Activated naive CD4-positive, alpha-beta T cell treated with anti-CD3 and anti-CD28 coated beads, Interleukin-2, amount 50 U/mL, for 72 hours (primary cell): ENCODE measurements at regions not wholly inside any gene's neighbourhood (a gene's known extent, or its start where the extent isn't known, plus 50 kb on each side); places are given as distances from the start of the nearest gene placed in this dataset.

Experiments used
- ATAC-seq, 2 donors: fragments of 150-1000 bp; cut with Tn5 transposase; 2 replicates each; pipeline ENCODE4 v1.10.0; 2021; ENCODE audit warnings: mild to moderate bottlenecking in 2 of 2, moderate library complexity in 2 of 2
- DNase-seq, 2 donors: peaks; one replicate each; pipeline ENCODE4 v3.0.0; 2021 to 2022; ENCODE audit warnings: low spot score in 2 of 2
- H3K27ac Mint-ChIP-seq, 2 donors: one replicate each; pipeline ENCODE4 v1.8.0; 2022; ENCODE audit warnings: mild to moderate bottlenecking in 2 of 2, mixed read lengths in 2 of 2
- H3K36me3 Mint-ChIP-seq, 2 donors: one replicate each; pipeline ENCODE4 v1.8.0; 2022; ENCODE audit warnings: mixed read lengths in 2 of 2
- H3K9me3 Mint-ChIP-seq, 2 donors: one replicate each; pipeline ENCODE4 v1.8.0; 2022; ENCODE audit warnings: mixed read lengths in 2 of 2

DNA sequence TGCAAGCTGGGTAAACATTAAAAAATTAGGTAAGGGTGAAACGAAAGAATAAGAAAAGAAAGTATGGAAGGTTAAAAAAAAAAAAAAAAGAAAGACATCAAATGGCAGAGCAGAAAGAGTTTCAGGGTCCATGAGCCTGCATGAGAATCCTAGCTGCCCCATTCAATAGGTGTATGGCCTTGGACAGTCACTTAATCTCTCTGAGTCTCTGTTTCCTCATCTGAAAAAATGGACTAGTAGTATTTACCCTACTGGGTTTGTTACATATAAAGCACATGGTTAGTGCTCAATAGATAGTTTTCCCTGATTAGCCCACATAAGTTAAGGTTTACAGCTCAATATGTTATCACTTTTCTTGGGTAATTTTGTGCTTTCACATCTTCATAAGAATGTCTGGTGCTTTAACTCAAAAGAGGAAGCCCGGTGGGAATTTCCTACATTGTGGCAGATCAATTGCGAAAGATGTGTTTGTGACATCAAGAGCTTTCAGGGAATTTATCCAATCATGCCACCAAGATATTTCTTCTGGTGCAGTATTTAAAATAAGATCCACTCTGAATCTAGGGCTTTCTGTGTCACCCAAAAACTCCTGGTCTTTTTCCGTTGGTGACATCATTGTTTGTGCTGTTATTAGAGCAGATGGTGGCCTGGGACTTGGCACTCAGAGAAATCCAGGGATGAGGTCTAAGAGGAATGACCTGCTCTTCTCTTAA is 57.2 kb upstream of the UBE2E1 start:
- H3K27ac Mint-ChIP-seq = no peak overlapping the region
- no peaks in the 10 kb centered on the region for H3K36me3 Mint-ChIP-seq
- ATAC-seq (no peak), DNase-seq (no peak)
- H3K9me3 Mint-ChIP-seq = no peaks in the 10 kb centered on the region

DNA sequence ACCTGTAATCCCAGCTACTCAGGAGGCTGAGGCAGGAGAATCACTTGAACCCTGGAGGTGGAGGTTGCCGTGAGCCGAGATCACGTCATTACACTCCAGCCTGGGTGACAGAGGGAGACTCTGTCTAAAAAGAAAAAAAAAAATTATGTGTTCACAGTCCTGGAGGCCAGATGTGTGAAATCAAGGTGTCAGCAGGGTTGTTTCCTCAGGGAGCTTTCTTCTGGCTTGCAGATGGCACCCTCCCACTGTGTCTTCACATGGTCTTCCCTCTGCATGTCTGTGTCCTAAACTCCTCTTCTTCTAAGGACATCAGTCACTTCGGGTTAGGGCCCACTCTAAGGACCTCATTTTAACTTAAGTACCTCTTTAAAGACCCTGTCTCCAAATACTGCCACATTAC is 56.1 kb upstream of the UBE2E1 start:
- no peak for DNase-seq
- Mint-ChIP-seq H3K36me3 (no peaks in the 10 kb centered on the region), H3K27ac (no peak overlapping the region), H3K9me3 (no peaks in the 10 kb centered on the region)
- ATAC-seq = no peak

DNA sequence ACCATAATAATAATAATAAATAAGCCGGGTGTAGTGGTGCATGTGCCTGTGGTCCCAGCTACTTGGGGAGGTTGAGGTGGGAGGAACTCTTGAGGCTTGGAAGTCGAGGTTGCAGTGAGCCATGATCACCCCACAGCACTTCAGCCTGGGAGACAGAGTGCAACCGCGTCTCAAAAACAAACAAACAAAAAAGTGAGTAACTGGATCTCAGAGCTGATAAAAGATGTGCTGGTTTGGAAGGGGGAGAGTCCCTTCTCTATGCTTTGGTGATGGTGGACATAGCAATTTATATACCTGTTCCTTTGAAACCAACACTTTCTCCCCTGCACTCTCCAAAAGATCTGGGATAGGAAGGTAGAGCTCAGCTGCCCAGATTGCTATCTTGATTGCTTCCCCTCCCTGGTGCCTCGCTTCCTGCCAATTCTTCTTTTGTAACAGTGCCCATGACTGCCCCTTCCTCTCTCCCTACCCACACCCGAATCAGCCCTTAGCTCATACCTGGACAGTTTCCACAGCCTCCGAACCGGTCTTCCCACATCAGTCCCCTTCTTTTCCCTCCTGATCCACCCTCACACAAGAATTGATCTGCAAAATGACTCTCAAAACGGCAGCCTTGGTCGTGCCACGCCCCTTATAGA is 55.1 kb upstream of the UBE2E1 start:
- ATAC-seq (no peak), DNase-seq (no peak)
- H3K9me3 Mint-ChIP-seq = no peaks in the 10 kb centered on the region
- H3K27ac Mint-ChIP-seq = no peak overlapping the region
- no peaks in the 10 kb centered on the region for H3K36me3 Mint-ChIP-seq

DNA sequence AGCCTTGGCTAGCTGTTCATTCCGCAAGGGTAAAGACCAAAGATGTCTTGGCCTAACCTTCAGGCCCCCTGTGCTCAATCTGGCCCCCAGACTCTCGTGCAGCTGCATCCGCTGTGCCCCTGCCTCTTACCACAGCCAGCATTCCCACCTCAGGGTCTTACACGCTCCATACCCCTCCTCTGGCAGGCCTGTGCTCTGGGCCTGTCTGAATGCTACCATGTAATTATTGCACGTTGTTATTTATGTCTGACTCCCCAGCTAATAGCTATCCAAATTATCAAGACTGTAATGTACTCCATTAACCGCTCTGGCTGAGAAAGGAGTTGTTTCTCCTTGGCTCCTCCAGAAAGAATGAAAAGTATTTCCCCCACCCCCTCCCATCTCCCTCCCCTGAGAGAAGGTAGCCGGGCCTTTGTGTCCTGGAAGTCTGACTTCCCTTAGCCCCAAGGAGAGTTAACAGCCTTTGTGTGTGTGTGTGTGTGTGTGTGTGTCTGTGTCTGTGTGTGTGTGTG is 54.5 kb upstream of the UBE2E1 start:
- no peaks in the 10 kb centered on the region for H3K36me3 Mint-ChIP-seq
- H3K9me3 Mint-ChIP-seq = no peaks in the 10 kb centered on the region
- no peak overlapping the region for H3K27ac Mint-ChIP-seq
- ATAC-seq (no peak), DNase-seq (no peak)

DNA sequence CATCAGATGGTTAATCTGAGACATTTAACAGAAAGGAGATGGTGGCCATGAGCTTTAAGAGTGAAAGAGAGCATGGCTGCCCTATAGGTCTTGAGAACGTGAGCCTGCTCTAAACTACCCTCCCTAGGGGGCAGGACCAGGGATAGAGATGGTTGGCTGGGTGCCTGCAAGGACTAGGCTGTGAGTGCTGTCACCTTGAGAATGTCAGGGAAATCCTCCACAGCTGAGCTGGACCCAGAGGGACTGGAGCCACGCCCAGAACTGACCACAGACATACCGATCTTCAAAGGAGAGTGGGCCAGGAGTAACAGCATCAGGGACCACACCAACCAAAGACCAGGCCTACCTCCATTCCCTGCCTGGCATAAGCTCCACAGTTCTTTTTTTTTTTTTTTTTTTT is 53.6 kb upstream of the UBE2E1 start:
- Mint-ChIP-seq H3K27ac (no peak overlapping the region), H3K36me3 (no peaks in the 10 kb centered on the region), H3K9me3 (no peaks in the 10 kb centered on the region)
- ATAC-seq (no peak), DNase-seq (no peak)

DNA sequence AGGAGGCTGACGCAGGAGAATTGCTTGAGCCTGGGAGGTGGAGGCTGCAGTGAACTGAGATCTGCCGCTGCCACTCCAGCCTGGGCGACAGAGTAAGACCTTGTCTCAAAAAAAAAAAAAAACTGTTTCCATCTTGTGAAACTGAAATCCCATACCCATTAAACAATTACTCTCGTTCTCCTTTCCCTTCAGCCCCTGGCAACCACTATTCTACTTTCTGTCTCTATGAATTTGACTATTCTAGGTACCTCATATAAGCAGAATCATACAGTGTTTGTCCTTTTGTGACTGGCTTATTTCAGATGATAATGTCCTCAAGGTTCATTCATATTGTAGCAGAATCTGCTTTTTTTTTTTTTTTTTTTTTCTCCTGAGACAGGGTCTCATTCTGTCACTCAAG is 51.5 kb upstream of the UBE2E1 start:
- DNase-seq (no peak), ATAC-seq (no peak)
- no peaks in the 10 kb centered on the region for H3K36me3 Mint-ChIP-seq
- no peaks in the 10 kb centered on the region for H3K9me3 Mint-ChIP-seq
- no peak overlapping the region for H3K27ac Mint-ChIP-seq
